ENCODE measurements at regions not wholly inside any gene's neighbourhood (a gene's known extent, or its start where the extent isn't known, plus 50 kb on each side); places are given as distances from the start of the nearest gene placed in this dataset.
"Not testable (repeated sequence)": the region's sequence is repeated elsewhere in the genome, so short reads cannot be mapped to it uniquely, and the experiment has no call there.

DNA sequence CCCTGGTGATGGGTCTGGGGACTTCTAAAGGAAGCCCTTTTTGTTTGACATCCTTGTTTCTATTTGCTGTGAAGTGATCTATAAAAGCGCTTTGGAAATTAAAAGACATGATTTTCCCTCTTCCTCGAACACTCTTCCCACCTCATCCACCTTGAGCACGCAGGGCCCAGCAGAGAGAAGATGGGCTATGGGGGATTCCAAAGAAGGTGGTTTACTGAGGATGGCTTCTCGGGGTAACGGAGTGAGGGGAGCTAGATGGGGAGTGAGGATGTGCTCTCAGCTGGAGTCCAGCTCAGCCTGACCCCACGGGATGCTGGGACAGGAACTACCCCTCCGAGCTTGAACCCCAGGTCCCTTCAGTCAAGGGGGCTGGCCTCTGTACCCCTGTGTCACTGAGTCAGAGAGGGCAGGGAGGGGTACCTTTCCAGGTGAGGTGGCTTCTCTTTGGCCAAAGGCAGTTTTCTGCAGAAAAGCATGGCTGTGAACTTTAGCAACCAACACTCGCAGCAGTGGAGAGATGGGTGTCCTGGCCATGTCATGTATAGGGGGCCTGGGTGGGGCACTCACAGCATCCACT, 180.7 kb upstream of the SMAD3 start:
- no peak for DNase-seq

DNA sequence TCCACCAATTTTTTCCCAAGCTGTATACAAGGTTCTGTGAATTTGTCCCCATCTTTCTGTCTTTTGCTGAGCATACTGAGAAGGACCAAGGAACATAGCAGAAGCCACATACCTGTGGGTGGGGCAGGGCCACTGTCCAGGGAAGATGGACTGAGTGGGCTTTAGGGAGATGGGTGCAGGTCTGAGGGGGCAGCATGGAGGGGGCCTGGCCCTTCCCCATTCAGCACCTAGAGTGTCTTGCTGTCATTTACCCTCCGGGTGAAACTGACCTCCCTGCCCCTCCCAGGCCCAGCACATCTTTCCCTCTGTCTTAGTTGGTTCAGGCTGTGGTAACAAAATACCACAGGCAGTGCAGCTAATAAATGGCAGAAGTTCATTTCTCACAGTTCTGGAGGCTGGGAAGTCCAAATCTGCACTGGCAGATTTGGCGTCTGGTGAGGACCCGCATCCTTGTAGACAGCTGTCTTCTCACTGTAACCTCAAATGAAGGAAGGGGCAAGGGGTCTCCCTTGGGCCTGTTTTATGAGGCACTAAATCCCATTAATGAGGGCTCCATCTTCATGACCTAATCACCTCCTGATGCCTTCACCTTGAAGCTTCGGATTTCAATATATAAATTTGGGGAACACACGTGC, 180.0 kb upstream of the SMAD3 start:
- DNase-seq = no peak

DNA sequence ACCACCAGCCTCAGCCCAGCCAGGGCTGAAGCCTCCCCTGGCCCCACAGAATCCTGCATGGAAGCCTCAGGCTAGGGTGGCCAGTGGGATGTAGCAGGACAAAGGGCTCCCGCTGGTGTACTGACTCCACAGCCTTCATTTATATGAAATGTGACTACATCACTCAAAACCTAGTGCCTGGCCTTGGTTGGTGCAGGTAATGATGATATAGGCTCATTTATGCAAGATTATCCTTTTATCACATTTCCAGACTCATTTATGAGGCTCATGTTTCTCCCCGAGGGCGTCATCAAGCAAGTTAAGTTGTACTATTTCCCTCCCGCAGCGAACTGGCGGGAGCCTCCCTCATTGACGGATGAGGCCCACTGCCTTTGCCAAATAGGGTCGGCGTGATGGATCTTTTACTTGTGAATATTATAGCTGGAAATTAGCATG, 179.1 kb upstream of the SMAD3 start:
- DNase-seq = no peak

DNA sequence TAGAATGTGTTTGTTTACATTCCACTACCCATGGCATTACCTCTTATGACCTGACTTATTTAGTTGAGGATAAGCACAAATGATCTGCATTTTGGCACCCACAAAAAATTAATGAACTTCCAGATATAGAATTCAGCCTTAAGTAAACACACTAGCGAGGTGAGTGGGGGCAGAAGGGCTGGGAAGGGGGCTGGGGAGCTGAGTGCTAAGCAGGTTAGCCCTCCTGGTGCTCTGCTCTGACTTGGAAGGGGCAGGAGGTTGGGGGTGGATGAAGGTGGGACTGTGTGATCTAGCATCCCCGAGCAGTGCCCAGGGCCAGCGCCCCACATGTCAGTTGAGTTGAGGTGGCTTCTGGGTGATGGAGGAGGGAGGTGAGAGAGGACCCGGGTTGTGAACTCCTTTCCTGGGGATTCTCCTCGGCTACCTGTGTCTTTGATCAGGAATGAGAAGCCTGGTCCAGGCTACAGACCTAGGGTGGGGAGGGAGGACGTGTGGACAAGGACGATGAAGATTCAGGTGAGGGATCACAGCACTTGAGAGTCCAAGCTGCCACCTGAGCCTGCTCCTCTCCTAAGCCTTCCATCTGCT, 178.6 kb upstream of the SMAD3 start:
- DNase-seq = no peak

DNA sequence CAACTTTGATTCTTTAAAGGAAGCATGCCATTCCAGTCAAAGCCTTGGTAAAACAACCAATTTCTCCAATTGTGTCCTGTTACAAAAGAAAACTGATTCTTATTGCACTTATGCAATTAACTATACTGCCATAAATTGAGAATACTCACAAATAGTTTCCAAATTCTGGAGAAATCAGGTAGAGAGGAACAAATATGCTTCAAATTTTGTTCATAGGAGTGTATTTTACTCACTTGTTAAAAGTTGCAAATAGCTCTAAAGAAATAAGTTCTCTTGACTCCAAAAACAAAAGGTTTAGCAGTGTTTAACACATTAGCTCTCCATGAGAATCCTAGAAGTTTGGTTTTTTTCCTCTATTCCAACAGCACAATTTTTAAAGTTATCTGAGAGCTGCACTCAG, 176.1 kb upstream of the SMAD3 start:
- not testable (repeated sequence) for DNase-seq

DNA sequence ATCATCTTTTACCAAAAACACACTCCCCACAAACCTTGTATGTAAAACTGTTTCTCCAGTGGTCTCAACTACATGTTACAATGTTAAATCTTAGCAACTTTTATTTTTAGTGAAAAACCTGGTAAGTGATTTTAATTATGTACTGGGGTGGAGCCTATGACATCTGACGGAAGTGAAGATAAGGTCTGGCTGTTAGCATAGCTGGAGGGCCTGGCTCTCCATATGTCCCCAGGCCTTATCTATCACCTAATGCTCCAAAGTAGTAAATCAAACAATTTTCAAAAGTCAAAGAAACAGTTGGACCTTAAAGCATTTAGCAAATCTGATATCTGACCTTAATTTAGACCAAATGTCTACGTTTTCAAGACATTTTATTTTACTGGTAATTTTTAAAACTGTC, 173.6 kb upstream of the SMAD3 start:
- no peak for DNase-seq

DNA sequence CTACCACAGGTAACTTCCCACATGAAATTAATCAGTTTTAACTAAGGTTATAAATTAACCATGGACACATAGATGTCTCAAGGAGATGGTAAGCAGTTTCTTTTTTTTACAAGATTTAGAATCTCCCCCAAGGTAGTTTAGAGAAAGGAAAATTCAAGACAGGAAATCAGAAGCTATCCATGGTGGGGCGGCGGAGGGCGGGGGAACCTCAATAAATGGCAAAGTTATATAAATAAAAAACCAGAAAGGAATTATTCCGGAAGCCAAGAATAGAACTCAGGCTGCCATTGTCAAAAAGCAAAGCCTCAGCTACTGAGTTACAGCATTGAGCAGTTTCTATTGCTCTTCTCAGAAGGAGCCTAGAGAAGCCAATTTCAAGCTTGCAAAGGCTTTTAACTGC, 172.1 kb upstream of the SMAD3 start:
- no peak for DNase-seq

DNA sequence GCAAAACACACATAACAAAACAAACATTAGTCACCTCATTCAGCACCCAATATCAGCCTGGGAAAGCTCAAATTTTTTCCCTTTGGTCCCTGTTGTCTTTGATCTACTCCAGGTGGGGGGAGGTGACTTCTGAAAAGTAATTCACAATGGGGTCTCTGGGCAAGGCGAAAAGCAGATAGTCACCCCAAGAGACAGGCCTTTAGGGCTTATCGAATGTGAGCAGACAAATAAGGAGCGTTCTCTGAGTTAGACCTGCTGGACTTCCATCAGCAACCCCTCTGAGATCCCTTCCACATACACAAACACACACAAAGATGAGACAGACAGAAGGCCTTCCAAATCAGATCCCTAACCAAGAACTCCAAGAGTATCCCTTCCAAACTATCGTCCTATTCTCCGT, 171.0 kb upstream of the SMAD3 start:
- no peak for DNase-seq

DNA sequence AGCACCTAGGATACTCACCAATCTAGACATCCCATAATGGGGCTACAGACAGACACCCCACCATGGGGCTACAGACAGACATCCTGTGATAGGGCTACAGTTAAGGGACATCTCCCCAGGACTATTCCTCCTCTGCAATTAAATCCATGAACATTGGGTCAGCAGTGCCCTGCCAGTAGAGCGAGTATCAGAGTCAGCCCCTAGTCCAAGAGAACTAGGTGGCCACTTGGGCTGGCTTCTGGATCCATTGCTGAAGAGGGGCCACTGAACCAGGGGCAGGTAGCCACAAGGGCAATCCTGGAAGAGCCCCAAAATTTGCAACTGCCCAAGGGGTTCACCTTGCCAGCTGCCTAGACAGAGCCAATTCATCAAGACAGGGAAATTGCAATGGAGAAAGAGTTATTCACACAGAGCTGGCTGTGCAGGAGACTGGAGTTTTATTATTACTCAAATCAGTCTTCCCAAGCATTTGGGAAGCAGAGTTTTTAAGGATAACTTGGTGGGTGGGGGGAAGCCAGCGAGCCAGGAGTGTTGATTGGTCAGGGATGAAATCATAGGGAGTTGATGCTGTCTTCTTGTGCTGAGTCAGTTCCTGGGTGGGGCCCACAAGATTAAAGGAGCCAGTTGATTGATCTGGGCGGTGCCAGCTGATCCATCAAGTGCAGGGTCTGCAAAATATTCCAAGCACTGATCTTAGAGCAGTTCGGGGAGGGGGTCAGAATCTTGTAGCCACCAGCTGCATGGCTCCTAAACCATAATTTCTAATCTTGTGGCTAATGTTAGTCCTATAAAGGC, 170.2 kb upstream of the SMAD3 start:
- DNase-seq = no peak

DNA sequence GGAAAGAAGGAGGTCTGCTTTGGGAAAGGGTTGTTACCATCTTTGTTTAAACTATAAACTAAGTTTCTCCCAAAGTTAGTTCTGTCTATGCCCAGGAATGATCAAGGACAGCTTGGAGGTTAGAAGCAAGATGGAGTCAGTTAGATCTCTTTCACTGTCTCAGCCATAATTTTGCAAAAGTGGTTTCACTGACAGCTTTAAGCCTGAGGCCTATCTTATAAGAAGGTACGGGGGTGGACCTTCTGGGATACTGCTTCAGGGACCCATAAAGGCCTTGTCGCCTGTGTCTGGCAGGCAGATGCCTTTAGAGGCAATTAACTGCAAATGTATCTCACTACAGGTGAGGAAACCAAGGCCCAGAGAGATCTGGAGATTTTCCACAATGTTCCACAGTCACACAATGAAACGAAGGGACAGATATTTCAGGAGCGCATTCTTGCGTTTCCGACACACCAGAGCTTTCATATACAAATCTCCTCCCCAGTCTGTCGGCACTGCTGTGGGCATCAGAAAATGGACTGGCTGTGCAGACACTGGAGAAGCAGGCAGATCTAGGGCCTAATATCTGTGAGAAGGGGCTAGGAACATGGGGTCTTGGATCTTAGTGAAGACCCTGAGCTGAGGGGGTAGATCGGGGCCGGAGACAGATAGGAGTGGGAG, 169.5 kb upstream of the SMAD3 start:
- DNase-seq = no peak

DNA sequence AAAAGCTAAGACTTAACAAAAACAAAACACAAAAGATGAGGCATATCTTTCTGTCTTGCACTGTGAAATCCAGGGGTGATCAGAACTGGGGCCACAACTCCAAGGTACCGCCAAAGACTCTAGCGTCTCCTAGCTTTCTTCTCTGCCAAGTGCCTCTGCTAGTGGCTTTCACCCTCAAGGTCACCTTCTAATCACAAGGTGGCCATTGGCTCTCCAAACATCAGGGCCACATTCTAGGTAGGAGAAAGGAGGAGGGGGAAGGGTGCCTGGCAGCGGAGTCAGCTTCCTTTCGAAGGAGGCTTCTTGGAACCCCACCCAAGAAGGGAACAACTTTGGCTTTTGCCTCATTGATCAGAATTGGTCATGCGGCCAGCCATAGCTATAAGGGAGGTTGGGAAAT, 168.8 kb upstream of the SMAD3 start:
- DNase-seq = no peak

DNA sequence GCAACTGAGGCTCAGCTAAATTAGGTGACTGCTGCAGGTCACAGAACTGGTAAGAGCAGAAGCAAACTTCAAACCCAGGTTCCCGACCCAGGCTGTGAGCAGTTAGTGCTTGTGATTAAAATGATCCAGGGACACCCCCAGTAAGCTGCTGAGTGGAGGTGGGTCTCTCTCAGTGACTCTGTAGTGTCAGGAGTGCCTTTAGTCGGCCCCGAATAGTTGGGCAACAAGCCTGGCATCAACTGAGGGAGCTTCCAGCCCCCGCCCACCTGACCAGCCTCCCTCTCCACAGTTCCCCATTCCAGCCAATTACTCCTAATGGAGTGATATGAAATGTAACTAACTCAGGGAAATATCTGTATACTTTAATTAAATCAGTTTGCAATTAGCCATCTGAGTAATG, 168.0 kb upstream of the SMAD3 start:
- DNase-seq = no peak

DNA sequence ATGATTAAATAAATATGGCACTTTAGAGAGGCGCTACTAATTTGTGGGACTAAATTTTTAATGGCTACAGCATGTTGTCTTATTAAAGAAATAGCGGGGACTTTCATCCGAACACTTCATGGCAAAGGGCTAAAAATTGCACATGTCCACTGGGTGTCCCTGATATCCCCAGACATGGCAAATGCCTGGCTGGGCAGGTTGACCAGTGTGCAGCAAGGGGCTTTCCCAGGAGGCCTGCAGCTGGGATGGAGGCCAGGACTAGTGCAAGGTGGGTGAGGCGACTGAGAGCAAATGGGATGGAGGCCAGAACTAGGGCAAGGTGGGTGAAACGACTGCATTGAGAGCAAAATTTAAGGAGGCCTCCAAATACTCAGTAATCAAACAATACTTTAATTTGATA, 167.4 kb upstream of the SMAD3 start:
- no peak for DNase-seq

DNA sequence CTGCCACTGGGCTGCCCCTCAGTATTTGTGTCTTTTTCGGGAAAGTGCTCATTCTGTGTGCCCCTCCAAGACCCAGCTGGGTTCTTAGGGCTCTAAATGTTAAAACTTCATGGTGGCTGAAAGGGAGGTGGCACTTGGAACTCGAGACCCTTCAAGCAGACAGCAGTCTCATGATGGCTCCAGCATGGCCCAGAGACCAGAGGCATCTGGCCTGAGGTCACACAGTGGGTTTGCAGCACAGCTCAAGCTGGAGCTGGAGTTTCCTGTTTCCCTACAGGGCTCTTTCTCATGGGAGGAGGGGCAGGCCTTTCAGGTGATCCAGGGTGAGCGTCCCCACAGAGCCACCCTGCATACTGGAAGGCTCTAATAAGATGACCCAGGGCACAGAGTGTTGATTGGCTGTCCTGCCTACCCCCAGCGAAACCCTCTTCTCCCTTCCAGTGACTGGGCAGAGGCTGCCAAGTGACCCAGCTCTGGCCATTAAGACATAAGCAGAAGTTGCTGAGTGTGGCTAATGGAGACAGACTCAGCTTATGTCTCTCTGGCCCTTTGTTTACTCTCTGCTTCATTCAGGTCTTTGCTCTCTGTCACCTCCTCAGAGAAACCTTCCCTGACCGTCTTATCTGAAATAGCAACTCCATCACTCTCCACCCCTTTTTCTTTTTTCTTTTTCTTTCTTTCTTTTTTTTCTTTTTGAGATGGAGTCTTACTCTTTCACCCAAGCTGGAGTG, 166.6 kb upstream of the SMAD3 start:
- DNase-seq = no peak

DNA sequence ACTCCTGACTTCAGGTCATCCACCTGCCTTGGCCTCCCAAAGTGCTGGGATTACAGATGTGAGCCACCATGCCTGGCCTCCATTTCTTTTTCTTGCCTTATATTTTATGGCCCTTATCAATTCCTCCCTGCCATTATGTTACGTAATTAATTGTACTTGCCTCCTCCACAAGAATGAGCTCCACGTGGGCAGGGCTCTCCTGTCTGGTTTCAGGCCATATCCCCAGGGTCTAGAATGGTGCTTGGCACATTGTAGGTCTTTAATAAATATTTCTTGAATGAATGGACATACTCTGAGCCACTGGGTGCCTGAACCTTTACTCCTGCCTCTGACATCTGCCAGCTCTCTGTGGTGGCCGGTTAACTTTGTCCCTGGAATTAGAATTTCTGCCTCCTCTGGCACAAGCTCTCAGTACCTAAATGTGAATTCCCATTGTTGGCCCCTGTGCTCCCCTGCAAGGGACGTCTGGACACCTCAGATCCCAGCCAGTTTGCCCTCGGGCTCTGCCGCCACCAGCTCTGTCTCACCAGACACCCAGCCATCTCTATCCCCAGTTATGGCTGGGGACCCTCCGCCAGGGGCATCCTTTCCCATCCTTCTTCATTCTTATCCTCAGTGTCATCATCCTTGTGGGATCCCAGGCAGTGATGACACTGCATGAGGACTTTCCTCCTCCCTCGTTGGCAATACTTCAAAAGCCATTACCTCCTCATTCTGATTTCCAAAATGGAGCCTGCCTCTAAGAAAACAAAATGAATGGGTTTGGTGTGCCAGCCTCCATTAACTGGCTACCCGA, 165.6 kb upstream of the SMAD3 start:
- DNase-seq = no peak

DNA sequence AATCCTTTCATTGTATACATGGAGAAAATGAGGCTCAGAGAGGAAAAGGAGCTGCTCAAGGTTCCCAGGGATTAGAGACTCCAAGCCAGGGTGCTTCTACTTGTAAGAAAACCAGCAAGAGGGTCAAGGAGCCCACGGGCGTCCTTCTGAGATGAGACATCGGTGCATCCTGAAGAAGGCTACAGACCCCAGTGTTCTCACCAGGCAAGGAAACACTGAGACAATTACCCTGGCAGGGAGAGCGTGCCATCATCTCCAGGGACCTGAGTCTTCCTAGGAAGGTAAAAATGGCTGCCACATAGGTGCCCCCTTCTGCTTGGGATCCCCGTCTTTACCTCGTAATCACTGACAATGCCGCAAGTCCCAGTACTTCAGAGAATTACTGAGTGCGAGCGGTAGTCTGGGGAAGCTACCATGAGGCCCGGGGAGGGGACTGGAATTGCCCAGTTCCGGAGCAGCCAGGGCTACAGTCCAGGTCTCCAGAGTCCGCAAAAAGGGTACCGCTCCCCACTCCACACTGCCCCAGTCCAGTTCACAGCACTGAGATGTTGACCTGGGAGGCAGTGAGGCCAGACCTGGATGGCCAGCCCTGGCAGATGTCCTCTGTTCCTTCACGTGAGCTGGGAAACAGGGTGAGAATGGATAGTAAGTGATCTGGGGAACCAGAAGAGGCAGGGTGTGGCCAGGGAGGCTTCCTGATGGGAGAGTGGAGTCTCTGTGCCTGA, 164.7 kb upstream of the SMAD3 start:
- no peak for DNase-seq

DNA sequence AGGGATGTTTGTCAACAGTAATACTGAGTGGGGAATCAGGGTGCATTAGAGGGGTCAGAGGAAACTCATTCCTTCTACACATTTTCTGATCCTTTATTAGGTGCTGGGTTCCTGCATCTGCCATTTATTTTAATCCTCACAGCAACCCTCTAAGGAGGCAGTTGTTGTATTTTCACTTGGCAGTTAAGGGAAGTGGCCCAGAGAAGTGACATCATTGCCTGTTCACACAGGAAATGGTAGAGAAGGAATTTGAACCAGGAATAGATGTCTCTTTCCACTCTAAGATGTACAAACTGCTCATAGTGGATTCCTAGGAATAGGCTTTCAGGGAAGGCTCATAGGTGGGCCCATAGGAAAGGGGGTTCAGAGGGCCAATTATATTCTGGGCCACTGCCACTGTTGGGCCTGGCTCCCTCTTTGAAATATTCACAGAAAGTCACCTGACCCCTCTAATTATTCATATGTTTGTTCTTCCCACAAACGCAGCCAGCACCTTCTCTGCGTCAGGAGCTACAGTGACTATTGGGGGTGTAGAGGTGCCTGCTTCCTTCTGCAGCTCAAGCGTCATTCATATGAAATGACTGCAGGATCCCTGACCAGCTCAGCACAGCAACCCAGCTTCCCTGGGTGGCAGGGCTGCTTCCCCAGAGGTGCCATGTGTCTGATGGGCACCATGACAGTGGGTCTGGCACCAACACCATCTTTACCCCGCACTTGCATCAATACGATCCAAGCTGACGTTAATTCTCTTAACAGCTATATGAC, 163.9 kb upstream of the SMAD3 start:
- DNase-seq = no peak

DNA sequence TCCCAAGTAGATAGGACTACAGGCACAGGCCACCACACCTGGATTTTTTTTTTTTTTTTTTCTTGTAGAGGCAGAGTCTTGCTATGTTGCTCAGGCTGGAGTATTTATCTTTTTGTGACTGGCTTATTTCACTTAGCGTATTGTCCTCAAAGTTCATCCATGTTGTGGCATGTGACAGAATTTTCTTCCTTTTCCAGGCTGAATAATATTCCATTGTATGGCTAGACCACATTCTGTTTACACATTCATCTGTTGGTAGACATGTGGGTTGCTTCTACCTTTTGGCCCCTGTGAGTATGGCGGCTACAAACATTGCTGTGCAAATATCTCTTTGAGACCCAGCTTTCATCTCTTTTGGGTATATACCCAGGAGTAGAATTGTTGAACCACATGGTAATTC, 160.2 kb upstream of the SMAD3 start:
- DNase-seq = no peak

DNA sequence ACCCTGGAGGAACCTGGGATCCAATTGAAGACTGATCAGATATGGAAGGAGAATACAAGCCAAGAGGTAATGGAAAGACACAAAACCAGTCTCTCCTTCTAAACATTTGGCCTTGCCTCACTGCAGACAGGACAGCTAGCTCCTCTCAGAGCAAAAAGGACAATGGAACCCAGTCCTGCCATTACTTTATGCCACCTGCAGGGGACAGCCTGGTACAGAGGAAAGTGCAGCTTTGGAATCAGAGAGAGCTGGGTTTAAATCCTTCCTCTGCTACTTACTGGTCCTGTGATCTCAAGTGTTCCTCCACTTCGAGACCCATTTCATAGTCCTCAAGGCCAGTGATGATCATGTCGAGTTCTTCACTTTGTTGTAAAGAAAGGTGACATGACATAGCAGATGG, 159.4 kb upstream of the SMAD3 start:
- DNase-seq = no peak
